ENCODE measurements at regions not wholly inside any gene's neighbourhood (a gene's known extent, or its start where the extent isn't known, plus 50 kb on each side); places are given as distances from the start of the nearest gene placed in this dataset.

DNA sequence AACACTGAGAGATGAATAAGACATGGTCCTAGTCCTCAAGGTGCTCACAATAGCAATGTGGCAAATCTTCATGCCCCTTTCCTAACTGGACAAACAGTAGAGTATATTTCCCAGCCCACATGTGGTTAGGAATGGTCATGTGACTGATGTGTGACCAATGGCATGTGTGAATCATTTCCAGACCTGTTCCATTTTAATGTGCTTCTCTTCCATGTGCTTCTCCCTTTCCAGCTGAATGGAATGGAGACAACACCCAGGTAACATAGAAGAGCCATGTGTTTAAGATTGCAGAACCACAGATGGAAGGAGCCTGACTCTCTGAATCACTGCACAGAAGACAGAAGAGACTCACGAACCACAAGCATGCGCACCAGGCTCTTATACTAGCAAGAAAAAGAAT is 409.9 kb upstream of the NFIA start:
- TF ChIP-seq, protein P1, sequence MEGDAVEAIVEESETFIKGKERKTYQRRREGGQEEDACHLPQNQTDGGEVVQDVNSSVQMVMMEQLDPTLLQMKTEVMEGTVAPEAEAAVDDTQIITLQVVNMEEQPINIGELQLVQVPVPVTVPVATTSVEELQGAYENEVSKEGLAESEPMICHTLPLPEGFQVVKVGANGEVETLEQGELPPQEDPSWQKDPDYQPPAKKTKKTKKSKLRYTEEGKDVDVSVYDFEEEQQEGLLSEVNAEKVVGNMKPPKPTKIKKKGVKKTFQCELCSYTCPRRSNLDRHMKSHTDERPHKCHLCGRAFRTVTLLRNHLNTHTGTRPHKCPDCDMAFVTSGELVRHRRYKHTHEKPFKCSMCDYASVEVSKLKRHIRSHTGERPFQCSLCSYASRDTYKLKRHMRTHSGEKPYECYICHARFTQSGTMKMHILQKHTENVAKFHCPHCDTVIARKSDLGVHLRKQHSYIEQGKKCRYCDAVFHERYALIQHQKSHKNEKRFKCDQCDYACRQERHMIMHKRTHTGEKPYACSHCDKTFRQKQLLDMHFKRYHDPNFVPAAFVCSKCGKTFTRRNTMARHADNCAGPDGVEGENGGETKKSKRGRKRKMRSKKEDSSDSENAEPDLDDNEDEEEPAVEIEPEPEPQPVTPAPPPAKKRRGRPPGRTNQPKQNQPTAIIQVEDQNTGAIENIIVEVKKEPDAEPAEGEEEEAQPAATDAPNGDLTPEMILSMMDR (conservative IDR thresholded peaks at IDR 0.05; ENCODE audit: low read depth, low read length): no peak
- TF ChIP-seq EZH2 (IDR thresholded peaks at IDR 0.05; ENCODE audit: borderline replicate concordance, low read depth, low read length, poor library complexity, severe bottlenecking): no peak

Data from A673 (cell line).